Stimulated activated CD4-positive, alpha-beta T cell treated with anti-CD3 and anti-CD28 coated beads, Interleukin-15, amount 100 ng/mL, for 48 hours (primary cell): ENCODE measurements at regions not wholly inside any gene's neighbourhood (a gene's known extent, or its start where the extent isn't known, plus 50 kb on each side); places are given as distances from the start of the nearest gene placed in this dataset.

Source experiments
- DNase-seq, 2 donors: peaks; one replicate each; pipeline ENCODE4 v3.0.0-alpha.2; 2020; ENCODE audit warnings: low read depth in 2 of 2

DNA sequence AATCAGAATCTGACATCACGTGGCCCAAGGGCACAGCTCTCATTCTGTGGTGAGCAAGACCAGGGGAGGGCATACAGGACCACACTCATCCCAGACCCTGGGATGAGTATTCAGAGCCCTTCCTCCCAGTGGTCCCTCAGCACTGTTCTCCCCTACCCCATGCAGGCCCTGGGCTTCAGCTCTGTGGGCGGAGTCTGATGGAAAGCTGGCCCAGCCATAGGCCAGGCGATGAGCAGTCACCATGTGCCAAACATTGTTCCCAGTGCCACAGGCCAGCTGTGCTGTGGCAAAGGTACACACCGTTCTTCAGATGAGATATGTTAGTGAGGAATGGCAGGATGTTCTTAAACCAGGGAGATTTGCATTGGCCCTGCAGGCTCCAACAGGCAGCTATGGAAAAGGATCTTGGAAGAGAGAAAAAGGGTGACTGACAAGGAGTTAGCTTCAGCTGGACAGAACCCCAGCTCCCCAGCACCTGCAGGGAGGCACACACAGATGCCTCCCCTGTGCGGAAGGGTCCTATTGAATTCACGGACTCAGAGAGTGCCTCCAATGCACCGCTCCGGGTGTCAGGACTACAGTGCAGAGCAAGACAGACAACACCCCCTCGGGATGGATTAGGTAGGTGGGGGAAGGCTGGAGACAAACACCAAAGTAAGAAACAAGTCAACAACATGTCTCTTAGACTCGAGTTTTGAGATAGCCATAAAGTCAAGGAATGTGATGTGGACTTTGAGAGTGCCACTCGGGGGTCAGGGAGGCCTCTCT lies 596.0 kb upstream of the MGMT start:
- no peak for DNase-seq

DNA sequence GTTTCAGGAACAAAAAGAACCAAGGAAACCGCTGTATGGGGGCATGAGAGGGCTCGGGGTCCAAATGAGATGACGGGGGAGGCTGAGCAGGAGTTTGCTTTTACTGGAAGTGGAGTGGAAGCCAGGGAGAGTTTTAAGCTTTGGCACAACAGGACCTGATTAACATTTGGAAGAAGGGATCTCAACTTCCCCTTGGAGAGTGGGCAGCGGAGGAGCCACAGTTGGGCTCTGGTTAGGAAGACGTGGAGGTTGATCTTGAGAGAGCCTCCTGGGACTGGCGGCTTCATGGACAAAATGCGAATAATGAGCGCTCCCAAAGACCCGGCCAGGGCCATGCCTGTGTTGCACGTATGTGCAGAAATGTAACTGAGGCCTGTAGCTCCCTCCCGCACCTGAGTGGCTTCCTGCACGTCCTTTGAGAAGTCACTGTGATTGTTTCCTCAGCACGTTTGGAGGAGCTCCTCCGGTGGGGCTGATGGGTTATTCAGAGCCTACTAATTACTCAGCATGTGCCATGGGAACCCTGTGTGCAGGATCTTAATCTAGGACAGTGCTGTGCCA lies 595.3 kb upstream of the MGMT start:
- DNase-seq, result no peak

DNA sequence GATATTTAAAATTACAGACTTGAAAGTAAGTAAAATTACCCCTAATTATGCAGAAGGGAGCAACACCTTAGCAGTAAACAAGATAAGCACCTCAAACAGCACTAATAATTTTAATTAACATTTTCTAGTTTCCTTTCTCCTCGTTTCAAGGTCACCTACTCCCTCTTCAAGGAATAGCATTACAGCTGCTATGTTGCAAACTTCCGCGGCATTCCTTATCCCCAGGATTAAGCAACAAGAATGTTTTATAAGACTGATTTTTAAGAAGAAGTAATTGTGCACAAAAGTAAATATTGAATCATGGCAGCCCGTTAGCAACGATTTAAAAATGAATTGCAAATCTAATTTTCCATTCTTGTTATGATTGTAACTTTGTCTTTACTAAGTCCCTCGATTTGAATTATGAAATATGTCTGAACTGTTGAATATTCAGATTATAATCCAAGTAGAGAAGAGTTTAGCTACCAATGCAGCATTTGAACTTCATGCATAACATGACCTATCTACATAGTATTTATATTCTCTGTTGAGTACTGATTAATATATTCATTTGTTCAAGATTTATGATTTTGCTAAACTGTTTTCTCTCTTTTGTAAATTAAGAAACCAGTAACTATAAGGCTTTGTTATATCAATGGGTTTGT lies 593.5 kb upstream of the MGMT start:
- no peak for DNase-seq

DNA sequence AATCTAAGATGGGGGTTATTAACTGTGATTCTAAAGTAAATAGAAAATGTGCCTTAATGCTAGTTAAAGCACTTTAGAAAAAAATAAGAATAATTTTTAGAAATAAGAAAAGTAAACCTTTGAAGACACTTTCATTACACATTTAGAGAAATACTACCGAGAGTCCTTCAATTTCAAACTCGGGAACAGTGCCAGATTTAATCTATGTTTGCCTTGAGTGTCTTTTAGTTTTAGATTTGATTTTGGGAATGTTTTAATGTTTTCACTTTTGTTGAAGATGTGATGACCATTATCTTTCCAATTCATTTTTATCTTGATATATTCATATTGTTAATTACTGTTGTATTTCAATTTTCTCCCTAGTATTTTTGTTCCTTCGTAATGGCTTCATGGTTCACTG lies 592.7 kb upstream of the MGMT start:
- no peak for DNase-seq

DNA sequence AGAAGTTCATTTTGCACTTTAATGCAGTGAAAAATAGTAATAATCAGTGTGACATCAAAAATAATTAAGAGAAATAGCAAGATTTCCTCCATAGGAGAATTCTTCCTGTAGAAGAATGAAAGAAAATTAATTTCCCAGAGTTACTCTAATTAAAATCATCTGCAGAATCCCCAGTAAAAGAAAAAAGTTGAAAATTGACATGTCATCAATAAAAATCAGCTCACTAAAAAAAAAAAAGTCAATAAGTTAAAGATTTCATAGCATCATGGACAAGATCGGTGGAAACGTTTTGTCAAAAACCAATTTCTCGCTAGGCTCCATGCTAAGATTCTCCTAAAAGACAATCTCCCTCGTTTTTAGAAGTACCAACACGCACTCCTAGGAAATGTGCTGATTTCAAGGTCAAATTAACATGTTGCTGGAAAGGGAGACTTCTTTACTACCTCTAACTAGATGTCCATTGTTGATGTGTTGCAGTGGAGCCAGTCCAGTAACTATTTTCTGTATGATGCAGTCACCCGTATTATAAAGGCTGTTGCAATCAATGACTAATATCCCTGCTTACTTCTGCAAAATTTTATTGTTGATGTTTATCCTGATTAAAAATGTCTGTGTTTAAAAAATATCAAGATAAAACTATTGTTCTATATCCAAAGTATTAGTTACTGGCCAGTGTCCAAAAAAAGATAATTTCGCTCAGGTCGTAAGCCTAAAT lies 591.9 kb upstream of the MGMT start:
- no peak for DNase-seq

DNA sequence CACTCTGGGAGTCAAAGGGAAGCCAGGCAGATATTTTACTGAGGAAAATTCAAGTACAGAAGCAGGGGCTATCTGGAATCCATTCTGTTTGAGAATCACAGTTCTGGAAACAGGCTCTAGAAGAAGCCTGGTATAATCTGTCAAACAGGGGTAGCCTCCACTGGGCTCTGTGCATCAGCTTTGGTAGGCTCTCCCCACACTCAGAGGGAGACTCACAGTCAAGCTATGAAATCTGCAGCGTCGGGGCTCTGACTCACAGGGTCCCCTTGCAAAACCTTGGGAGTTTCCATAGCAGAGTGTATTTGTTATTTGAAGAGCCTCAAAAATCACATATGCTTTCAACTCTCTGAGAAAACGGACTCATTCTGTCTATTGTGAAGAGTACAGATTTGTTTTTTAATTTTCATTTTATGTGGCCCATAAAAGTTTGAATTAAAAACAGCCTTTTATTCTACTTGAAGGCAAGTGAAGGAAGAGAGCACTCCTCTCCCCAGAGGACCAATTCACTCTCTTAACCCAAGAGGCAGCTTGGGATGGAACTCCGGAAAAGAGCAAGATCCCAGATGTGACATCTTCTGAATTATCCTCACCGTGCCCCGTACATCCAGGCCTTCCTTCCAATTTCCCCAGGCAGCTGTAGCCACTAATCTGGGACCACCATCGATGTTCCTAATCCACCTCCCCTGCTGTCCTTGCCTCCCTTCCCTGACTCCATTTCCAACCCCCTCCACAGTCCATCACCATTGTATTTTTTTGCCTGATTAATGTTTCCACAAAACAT lies 590.9 kb upstream of the MGMT start:
- DNase-seq, result no peak

DNA sequence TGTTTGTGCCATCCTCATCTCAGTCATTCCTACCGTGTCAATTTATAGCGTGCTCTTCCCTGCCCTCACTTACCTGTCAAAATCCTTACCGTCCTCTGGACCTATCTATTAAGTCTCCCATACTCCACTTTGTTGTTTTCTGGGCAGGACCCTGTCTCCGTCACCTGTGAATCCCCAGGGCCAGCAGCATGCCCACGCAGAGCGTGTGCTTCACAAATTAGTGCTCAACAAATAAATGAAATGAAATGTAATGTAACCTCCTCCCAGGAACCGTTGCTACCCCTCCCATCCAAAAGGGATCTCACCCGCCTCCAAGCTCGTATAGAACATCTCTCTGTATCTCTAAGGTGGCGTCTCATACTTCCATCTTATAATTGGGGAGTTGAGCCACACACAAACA lies 589.9 kb upstream of the MGMT start:
- no peak for DNase-seq

DNA sequence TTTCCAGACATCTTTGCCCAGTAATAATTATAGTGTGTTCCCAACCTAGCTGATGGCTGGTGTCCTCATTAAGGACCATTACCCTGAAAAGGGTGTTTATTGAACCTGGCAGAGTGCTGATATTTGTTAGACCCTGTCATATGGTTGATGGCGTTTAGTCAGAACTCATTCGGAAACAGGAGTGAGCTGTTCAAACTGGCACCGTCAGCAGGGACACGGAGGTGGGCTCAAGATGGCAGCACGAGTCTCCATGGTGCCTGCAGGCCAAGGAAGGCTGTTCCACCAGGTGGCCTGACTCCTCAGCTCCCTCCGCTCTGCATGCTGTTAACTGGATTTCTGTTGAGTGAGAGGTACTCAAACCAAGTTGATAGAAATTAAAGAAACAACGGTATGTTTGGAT lies 589.1 kb upstream of the MGMT start:
- DNase-seq, result no peak

DNA sequence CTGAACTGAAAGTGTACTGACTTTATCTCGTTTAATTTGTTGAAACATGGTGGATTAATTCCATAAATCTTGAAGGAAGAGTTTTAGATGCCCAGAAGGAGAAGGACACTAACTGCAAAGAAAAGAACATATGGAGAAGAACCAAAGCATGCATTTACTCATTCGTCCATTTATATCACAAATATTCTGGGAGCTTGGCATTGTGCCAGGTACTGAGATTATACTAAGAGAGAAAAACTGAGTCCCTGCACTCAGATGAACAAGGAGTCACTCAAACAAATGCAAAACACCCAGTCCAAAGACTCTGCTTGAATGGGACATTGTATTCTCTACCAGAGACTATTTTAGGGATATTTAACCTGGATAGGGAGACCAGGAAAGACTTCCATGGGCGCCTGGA lies 588.0 kb upstream of the MGMT start:
- DNase-seq, result no peak

DNA sequence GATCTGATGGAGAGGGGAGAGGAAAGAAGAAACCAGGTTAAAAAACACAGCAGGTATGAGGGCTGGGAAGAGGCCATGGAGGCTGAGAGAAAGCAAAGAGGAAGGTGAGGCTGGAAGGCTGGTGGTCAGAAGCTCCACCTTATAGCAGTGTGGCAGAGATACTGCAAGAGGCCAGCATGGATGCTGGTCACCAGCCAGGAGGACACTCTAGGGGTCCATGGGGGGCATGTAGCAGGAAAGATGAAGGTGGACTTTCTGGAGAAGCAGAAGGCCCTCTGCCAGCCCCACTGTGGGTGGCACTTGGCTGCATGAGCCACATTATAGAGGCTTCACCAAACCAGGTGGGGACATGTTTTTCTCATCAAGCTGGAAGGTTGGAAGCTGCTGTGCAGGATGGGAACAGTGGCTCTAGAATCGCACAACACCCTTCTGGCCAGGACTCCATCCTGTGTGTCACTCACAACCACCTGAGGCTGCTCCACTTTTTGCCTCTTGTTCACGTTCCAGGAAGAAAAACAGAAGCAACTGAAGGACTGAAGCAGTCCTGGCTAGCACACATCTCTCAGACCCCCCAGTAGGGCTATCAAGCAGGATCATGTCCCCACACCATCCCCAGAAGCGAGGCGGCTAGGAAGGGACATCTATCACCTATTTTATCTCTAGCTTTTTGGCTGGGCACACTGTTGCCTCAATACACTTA lies 587.5 kb upstream of the MGMT start:
- DNase-seq, result no peak

DNA sequence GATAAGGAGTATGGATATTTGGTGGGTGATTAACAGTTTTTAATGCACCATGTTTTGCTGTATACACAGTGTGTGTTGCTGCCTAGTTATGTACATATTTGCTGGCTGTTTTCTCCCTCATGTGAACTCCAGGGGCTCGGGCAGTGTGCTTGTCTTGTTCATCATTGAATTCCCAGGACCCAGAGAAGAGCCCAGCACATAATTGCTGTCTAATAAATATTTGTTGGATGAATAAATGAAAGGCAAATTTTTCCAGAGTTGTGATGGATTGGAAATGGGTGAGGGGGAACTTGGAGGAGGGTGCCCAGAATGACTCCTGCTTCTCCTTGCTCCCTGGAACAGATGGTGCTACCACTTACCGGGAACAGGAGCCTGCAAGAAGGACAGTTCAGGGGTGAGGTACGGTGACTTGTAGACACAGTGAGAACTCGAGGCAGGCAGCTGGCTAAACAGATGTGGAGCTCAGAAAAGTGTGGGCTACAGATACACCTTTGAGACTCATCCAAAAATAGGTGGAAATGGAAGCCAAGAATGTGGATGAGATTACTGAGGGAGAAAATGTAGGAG lies 586.8 kb upstream of the MGMT start:
- no peak for DNase-seq

DNA sequence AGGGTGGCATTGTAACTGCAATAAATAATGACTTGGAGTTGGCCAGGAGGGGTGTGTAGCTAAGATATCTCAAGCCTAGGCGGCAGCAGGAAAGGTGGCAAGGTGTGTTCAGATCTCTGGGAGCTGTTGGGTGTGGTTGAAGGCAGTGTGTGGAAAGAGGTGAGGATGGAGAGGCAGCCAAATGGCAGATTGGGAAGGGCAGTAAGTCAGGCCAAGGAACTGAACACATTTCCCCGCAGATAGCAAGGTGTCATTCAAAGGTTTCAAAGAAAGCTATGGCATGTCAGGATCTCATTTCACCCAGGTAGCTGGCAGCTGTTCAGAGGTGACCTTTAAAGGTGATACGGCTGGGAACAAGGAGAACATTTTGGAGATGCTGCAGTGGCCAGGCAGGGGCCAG lies 586.0 kb upstream of the MGMT start:
- no peak for DNase-seq

DNA sequence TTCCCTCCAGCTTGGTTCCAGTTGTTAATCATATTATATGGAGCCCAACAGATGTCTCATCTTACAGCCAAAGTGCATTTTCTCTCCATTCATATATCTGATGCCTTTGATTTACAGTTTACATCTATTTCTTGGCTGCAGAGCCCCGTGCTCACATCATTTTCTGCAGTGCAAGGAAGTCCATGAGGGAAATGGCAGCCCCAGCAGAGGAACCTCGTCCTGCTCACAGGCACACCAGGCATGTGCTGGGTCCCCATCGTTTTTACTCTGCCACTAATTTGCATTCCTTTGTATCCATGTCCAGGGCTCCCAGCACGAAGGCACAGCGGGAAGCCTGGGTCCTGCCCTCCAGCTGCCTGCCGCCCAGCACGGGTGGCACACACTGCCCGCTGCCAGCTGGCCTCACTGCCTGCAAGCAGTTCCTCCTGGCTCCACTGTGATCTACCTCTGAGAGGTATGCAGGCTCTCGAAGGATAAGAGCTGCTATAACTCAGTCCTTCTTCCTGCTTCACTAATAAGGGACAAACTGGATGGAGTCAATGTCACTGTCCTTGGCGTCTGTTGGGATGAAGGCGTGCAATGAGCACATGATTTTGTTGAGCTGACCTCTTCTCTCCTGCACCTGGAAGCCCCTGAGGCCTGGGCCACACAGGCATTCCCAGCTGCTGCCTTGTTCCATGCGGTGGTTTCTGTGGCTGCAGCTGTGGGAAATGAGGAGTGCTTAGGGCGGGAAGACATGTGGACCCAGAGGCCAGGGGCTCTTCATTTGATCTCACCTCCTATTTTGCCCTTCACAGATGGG lies 583.6 kb upstream of the MGMT start:
- no peak for DNase-seq

DNA sequence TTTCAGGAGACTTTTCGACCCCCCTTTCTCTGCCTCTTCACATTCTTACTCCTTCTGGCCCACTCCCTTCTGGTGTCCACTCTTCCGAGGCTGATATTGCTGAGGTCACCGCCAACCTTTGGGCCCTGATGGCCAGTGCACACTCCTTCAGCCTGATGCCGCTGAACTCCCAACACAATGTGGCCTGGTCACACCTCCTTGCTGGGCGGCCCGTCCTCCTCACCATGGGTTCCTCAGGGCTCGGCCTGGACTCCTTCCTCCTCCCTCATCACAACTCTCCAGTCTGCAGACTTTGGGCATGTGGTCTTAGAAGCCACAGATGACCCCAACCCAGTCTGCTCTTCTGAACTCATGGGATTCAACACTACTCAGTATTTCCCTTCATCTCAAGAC lies 583.0 kb upstream of the MGMT start:
- DNase-seq, result no peak

DNA sequence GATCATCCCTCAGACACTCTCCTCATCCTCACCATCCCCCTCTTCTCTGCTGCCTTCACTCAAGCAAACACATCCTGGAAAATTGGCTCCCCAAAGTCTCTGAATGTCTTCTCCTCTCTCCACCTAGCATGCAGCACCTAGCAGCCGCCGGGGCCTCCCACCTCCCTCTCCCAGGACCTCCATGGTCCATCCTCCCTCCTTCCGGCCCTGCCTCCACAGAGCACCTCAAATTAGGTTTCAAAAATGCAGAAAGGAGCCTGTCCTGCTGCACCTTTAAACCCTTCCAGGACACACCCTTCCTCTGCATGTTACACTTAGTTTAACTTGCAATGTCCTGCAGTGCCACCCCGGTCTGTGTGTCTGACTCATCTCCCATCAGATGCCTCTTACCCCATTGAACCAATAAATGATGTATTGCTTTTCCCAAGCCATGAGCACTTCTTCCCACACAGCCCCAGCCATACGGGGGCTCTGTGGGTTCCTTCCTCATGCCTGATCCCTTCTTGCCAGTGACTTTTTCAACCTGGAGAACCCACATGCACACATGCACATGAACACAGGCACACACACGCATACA lies 582.5 kb upstream of the MGMT start:
- DNase-seq, result no peak

DNA sequence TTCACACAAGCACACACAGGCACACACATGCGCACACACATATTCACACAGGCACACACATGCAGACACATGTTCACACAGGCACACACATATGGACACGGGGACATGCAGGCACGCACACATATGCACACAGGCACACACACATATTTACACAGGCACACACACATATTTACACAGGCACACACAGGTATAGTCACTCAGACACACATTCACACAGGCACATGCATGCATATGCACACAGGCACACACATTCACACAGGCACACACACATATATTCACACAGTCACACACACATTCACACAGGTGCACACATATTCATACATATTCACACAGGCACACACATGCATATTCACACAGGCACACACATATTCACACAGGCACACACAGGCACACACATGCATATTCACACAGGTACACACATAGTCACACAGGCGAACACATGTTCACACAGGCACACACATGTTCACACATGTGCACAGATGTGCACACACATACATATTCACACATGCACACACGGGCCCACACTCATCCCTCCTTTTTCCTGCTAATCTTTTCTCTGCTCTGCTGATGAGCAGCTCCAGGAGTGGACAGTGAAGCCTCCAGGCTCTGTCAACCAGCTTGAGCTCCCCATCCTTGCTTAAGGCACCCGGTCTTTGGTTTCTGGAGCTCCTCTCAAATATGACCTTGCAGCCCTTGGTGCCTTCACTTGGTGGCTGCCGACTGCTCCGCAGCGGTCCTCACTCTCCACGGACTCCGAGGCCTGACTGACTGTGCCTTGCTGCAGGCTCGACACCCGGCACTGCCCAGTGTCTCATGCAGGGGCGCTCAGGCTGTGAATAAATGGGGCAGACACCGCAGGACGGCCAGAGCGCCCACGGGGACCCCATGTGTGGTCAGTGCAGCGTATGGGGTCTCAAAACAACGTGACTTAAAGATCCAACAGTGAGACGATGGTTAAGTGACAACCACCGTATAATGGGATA lies 581.2 kb upstream of the MGMT start:
- DNase-seq, result no peak

DNA sequence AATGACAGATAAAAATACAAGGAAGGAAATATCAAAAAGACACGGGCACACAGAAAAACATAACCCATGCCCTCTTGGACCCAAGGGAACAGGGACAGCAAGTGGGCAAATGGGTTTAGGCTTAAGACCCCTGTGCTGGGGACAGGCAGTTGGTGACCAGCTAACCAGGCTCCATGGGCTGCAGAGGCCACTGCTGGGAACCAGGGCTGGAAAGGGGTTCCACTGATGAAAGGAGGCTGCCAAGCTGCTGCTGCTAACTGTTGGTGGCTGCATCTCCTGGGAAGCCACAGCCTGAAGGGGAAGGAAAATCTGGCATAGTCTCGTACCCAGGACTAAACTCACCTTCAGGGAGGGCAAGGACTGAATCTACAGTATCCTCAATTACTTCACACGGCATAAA lies 579.2 kb upstream of the MGMT start:
- DNase-seq, result no peak

DNA sequence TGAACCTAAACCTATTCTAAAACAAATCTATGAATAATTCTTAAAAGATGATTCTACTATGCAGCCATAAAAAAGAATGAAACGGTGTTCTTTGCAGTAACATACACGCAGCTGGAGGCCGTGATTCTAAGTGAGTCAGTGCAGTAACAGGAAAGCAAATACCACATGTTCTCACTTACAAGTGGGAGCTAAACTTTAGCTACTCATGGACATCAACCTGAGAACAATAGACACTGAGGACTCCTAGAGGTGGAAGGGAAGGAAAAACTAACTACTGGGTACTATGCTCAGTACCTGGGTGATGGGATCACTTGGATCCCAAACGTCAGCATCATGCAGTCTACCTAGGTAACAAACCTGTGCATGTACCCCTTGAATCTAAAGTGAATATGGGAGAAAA lies 575.0 kb upstream of the MGMT start:
- DNase-seq, result no peak

DNA sequence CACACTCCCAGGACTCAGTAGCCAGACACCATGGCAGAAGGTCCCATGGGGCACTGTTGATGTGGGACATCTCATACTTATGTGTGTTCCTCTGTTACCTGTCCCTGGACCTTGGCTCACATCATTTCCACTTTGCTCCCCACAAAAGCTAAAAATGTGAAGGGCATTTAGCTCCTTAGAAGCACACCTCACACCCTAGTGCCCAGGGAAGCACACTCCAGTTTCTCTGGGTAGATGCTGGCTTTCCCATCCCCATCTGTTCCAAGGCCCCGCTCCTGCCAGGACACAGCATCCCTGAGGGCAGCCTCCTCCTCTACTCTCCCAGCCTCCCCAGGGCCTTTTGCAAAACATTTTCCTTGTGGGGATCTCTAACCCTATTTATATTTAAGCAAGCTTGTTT lies 572.4 kb upstream of the MGMT start:
- DNase-seq, result no peak
